ENCODE measurements at regions not wholly inside any gene's neighbourhood (a gene's known extent, or its start where the extent isn't known, plus 50 kb on each side); places are given as distances from the start of the nearest gene placed in this dataset.

- DNase-seq (ENCODE audit: low spot score): no peak
- no peak overlapping the region for H3K27ac ChIP-seq
- CTCF ChIA-PET: no interaction called here
- POLR2A ChIA-PET (ENCODE audit: low non-redundant PET): no interaction called here
- TF ChIP-seq CTCF (conservative IDR thresholded peaks at IDR 0.05; ENCODE audit: low read depth): no peak
Measured at GRCh38 chr13:90142251-90142650, 1205.2 kb upstream of the MIR17HG start.

- POLR2A ChIA-PET (ENCODE audit: low non-redundant PET): no interaction called here
- CTCF ChIA-PET: no interaction called here
- DNase-seq (ENCODE audit: low spot score): peak; percentile 19
- H3K27ac ChIP-seq: no peak overlapping the region
- TF ChIP-seq CTCF (conservative IDR thresholded peaks at IDR 0.05; ENCODE audit: low read depth): no peak
Measured at GRCh38 chr13:90154311-90154960, 1193.1 kb upstream of the MIR17HG start.

- POLR2A ChIA-PET (ENCODE audit: low non-redundant PET): no interaction called here
- H3K27ac ChIP-seq: no peak overlapping the region
- no peak for TF ChIP-seq CTCF (conservative IDR thresholded peaks at IDR 0.05; ENCODE audit: low read depth)
- CTCF ChIA-PET: no interaction called here
- no peak for DNase-seq (ENCODE audit: low spot score)
Measured at GRCh38 chr13:90156390-90156789, 1191.1 kb upstream of the MIR17HG start.

- CTCF ChIA-PET: no interaction called here
- no peak for TF ChIP-seq CTCF (conservative IDR thresholded peaks at IDR 0.05; ENCODE audit: low read depth)
- no peak overlapping the region for H3K27ac ChIP-seq
- POLR2A ChIA-PET (ENCODE audit: low non-redundant PET): no interaction called here
- DNase-seq (ENCODE audit: low spot score): no peak
Measured at GRCh38 chr13:90168953-90169352, 1178.5 kb upstream of the MIR17HG start.

- TF ChIP-seq CTCF (conservative IDR thresholded peaks at IDR 0.05; ENCODE audit: low read depth): no peak
- ChIA-PET POLR2A (ENCODE audit: low non-redundant PET) (no interaction called here), CTCF (no interaction called here)
- no peak overlapping the region for H3K27ac ChIP-seq
- DNase-seq (ENCODE audit: low spot score): no peak
Measured at GRCh38 chr13:90170208-90170607, 1177.3 kb upstream of the MIR17HG start.

GRCh38 chr13:90171649-90172048 lies 1175.8 kb upstream of the MIR17HG start:
- CTCF ChIA-PET: interaction anchor here (0.7 kb wide), 2 partner anchors 30 to 116 kb away, joined by 3 to 5 read pairs; no protein-coding TSS in a partner anchor
- POLR2A ChIA-PET (ENCODE audit: low non-redundant PET): no interaction called here
- no peak for DNase-seq (ENCODE audit: low spot score)
- H3K27ac ChIP-seq: no peak overlapping the region
- TF ChIP-seq CTCF (conservative IDR thresholded peaks at IDR 0.05; ENCODE audit: low read depth): no peak

Measured in RWPE1 (cell line).